GM21528 (cell line): ENCODE measurements at regions not wholly inside any gene's neighbourhood (a gene's known extent, or its start where the extent isn't known, plus 50 kb on each side); places are given as distances from the start of the nearest gene placed in this dataset.

ENCODE experiments used
- ATAC-seq: cut with Tn5 transposase; IDR thresholded peaks from one replicate; pipeline ENCODE4 v1.9.1; 2021; ENCODE audit warnings: mild to moderate bottlenecking, moderate library complexity; ENCODE audit not compliant: unreplicated experiment, low FRiP score

DNA sequence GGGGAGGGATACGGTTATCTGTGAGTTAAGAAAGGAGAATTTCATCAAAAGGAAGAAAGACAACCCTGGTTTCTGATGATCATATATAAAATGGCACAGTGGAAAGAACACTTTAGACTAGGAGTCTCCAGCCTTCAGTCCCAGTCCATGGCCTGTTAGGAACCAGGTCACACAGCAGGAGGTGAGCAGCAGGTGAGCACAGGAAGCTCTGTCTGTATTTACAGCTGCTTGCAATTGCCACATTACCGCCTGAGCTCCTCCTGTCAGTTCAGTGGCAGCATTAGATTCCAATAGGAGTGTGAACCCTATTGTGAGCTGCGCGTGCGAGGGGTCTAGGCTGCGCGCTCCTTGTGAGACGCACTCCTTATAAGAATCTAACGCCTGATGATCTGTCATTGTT lies 137.9 kb downstream of the BTG1 start:
- no peak for ATAC-seq

DNA sequence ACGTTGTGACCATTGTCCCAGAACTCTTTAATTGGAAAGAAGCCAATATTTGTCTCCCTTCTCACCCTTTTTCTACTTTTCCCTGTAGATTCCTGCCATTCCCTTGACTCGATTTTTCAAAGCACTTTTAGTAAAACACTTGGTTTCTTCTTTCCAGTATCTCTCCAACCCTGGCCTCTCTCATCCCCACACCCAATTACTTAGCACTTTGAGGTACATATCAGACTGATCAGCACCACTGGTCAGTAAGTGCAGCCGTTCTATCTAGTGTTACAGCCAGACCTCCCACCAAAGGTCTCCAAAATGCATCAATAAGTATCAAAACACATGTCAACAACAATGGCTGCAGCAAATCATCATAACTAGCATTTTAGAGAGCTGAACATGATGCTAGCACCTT lies 141.9 kb downstream of the BTG1 start:
- no peak for ATAC-seq

DNA sequence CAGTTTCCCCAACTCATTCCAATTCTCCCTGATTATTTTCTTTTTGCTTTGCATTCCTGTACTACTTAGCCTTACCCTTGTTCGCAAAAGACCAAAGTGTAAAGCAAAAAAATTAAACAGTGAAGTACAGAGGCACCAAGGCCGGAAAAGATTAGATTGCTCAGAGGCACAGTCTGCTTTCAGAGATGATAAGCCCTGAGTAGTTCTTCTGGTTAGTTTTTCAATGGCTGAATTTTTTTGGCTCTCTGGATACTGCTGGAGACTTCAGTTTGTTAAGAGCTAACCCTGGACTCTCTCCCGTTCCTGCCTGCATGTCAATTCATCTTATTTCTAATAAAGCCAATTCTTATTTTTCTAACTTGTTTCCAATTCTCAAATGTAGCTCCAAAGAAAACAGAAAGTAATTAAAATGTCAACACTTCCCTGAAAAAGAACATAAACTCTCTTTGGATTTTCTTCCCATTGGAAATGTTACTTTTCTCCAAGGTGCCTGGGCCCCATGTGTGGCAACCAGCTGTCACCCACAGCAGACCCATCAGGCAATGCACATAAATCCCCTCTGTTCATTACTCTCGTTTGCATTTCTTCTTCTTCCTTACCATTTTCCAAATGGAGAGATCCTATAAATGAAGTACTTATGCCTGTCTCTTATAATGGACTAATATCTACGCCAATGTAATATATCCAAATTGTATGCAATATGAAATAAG lies 142.8 kb downstream of the BTG1 start:
- no peak for ATAC-seq

DNA sequence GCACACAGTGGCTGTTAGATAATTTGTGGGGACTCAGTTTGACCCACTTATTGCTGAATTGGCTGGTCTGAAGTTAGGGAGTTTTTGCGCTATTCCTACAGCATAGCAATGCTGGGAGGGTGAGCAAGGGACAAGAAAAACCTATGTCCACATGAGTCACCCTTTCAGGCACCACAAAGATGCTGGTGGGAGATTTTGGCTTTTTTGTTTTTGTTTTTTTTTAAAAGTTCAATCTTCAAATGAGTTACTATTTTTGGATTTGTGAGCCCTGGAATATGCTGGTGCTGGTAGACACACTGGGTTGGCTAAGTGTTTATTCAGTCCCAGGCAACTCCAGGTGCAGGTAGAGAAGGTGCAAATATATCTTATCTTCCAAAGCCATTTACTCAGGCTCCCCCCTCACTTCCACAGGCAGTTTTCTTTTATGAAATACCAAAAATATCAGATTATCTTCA lies 143.4 kb downstream of the BTG1 start:
- no peak for ATAC-seq

DNA sequence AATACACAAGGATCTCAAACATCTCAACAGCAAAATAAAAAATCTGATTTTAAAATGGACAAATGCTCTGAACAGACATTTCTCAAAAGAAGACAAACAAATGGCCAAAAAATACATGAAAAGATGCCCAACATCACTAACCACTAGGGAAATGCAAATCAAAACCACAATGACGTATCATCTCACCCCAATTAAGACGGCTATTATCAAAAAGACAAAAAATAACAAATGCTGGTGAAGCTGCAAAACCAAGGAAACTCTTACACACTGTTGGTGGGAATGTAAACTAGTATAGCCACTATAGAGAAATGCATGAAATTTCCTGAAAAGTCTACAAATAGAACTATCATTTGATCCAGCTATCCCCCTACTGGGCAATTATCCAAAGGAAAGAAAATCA lies 145.0 kb downstream of the BTG1 start:
- ATAC-seq, result no peak

DNA sequence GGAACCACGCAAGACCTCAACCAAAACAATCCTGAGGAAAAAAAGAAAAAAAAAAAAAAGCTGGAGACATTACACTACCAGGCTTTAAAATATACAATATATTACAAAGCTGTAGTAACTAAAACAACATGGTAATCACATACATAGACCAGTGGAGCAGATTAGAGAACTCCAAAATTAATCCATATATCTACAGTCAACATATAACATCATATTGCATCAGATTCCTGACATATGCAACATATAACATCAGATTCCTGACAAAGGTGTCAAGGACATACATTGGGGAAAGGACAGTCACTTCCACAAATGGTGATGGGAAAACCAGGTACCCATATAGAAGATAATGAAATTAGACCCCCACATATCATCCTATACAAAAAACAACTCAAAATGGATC lies 145.8 kb downstream of the BTG1 start:
- no peak for ATAC-seq

DNA sequence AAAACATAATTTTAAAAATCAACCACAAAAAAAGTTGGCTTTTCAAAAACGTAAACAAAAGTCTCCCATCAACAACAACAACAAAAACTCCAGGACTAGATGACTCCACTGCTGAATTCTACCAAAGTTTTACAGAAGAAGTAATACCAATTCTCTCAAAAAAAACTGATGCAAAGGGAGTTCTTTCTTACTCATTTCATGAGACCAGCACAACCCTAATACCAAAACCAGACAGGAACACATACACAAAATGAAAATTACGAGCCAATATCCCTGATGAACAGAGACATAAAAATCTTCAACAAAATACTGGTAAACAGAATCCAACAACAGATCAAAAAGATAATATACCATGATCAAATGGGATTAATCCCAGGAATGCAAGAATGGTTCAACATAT lies 147.3 kb downstream of the BTG1 start:
- ATAC-seq, result no peak

DNA sequence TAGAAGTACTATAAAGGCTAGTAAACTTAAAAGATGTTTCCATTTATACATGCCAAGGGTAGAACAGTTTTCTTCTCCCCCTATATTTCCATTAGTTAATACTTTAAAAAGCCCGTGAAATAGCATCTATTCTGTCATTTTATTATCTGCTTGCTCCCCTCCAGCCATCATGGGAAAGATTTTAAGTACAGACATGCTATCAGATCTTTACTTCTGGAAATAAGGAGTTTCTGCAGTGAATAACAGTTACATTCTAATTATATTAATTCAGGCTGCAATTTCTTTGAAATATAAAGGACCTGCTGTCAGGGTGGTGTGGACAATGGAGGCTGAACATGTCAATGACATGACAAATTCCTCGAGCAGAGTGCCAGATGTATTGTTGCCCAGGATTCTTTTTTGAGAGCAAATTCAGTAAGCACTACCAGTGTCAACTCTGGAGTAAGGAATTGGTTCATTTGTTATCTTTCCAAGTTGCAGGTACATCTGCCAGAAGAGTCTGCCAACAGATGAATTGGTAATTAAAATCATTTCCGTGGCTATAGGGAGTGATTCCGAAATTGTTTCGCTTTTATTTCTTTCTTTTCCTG lies 151.3 kb downstream of the BTG1 start:
- ATAC-seq, result no peak

DNA sequence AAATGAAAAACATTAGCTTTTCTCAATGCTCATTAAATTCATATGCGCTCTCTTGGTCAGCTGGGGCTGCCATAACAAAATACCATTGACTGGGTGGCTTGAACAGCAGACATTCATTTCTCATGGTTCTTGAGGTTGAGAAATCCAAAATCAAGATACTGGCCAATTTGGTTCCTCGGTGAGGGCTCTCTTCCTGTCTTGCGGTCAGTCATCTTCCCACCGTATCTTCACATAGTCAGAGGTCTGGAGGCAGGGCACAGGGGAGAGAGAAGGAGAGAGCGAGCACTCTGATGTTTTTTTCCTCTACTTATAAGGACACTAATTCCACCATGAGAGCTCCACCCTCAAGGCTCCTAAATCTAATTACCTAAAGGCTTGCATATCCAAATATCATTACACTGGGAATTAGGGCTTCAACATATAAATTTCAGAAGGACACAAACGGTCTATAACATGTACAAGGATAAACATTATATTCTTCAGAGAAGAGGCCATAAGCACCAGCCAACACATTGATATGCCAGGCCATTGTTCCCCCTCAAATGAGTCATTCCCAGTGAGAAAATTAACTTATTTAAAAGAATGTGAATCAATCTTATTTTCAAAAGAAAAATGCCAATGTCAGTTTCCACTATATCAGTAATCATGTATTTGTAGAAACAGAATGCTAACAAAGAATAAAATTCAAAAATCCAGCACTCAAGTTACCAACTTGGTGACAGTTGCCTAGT lies 152.2 kb downstream of the BTG1 start:
- ATAC-seq, result no peak

DNA sequence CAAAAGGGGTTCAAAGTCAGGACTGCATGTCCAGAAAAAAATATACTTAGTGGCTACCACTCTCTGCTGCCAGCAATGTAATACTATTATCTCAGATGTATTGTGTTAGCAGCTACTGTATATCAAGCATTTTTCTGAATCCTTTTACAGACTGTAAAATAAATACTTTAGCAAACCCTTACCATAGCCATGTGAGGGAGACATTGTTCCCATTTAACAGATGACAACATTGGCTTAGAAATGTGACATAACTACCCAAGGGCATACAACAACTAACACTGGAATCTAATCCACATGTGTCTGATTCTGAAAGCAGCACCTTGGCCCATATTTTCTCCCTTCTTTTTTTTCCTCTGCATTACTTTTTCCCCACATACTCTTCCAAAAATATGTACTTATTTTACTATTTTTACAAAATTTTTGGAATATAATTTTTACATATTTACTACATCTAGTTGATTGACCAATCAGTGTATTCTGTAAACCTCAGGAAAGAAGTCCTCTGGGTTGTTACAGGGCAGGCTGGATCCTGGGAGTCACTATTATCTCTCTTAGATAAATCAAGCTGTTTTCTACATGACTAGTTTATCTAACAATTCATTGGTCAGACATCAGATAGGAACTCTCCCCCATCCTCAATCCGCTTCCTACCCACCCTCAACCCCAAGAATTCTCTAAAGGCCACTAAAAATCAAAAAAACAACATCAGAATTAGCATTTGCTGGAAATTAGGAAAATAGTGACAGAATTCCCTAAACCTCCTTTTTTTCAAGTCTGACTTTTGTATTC lies 154.1 kb downstream of the BTG1 start:
- ATAC-seq, result no peak

DNA sequence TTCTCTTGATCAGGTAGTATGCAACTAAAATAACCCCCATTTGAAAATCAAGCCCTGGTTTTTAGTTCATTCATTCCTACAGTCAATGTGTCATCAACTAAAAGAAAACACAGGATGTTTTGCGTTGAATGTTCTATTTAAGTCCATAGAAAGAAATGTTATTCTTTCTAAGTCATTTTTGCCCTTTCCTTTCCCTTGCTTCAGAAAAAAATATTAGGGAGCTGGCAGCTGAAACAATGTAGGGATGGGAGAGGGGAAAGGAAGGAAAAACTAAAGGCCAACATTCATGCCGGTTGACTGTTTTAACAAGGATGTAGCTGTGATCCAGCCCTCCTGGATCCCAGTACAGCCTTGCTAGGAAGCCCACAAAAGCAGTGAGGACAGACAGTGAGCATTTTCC lies 155.1 kb downstream of the BTG1 start:
- ATAC-seq, result no peak

DNA sequence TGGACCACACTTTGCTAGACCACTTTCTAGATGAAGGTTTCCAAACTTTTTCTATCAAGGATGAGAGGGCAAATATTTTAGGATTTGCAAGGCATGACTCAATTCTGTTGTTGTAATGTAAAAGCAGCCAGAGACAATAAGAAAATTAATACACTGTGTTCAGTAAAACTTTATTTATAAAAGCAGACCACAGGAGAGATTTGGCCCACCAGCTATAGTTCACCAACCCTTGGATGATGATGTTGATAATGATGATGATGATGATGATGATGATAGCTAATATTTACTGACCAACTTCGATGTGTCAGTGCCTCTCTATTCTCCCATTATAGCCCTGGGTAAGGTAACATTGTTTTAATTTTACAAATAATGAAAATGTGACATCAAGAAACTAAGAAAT lies 156.5 kb downstream of the BTG1 start:
- ATAC-seq, result no peak

DNA sequence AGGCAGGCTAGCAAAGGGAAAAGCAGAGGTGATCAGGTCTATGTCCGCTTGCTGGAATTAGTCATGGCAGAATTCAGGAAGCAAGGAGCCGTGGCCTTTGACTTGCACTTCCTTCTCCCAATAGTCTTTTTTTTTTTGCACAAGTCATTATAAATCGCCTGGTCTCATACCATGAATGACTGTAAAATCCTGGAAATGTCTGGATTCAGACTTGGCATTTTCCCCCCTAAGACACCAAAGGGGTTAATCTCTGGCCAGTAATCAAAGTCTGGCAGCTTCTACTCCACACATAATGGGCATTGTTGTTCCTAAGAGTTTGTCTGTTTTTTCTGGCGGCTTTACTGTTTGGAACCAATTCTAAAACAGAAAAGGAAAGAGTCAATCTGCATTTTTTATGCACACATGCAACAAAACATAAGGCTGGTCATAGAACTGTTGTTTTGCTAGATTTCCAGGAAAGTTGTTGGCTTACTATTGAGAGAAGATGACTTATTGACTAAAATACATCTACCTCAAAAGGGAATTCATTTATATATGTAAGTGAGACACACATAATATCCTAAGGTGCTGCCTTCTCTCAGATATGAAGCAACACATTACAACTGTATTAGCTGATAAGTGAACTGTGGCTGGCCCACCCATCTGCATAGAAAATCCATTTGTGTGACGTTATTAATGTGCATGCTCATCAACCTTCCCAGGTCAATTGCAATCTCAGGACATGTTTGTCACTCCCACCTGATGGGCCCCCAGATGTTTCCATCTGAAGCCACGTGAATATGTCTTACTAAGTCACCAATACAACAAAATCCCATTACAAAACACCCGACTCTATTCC lies 157.3 kb downstream of the BTG1 start:
- ATAC-seq, result no peak

DNA sequence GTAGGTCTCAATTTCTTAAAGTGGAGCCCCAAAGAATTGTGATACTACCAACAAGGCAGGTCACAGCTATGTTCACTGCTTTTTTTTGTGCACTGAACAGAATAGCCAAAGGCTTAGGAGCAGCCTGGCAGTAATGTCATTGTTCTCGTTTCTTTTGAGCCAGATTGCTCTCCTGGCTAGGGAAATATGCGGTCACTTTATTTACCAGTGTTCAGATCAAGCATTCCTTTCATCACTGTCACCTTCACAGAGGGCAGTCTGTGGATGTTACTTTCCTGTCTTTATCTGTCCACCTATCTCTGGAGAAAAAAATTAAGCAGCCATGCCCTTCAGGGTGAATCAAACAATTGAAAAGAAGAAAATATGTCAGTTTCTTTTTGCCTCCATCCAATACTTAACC lies 159.6 kb downstream of the BTG1 start:
- ATAC-seq, result no peak

DNA sequence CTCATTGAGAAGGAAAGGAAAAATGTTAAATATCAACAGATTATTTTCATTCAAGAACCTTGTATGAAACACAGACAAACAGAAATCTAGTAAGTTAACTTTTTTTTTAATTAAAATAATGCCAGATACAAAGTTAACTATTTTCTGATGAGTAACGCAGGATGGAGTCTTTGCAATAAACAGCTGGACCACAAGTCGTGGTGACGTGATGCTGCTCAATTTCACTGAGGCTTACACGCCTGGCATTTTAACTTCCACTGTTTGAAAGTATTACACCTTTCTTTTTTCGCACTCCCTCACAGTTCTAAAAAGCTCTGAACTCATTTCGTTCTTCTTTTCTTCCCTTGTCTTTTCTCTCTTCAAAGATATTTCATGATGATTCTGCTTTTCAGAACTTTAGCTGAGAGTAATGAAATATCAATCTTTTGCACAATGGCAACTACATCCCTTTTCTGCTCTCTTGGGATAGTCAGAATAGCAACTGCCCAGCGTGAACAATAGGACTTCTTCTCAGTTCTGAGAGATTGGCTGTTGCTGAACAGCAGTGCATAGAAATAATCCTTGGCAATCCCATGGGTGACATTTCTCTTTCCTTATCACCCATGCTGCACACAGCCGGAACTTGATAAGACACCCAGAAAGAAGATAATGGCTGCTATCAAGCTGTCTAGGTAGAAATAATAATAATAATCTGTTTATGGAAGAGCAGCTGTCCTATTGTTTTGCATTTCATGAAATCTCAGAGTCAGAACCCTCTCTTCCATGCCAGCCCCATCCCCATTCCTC lies 160.5 kb downstream of the BTG1 start:
- no peak for ATAC-seq

DNA sequence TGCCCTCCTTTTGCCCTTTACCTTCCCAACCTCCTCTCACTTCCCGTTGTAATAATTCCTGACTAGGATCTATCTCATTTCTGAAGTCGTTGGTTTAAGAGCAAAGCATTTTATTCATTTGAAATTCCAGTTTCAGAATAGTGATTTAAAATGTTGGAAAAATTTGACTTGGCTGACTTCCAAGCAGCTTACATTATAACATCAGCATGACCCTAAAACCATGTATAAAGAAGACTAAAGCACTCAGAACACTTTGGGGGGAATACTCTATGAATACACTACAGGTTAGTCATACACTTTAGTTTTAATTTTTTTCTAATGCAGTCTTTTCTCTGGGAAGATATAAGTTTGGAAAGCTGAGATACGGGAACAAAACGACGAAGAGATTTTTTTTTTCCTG lies 161.1 kb downstream of the BTG1 start:
- ATAC-seq, result no peak

DNA sequence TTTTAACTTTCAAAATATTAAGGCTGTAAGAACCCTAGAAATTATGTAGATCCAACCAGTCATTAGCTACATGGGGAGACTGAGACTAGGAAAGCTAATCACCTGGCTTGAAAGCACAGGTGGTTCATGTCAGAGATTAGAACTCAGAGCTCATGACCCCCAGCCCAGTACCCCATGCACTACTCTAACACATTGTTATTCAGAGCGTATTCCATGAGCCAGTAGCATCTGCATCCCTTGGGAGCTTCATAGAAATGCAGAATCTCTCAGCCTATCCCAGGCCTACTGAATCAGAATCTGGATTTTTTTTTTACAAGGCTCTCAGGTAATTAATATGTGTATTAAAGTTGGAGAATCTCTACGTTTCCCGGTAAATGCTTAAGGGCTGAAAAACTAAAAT lies 161.7 kb downstream of the BTG1 start:
- ATAC-seq, result no peak

DNA sequence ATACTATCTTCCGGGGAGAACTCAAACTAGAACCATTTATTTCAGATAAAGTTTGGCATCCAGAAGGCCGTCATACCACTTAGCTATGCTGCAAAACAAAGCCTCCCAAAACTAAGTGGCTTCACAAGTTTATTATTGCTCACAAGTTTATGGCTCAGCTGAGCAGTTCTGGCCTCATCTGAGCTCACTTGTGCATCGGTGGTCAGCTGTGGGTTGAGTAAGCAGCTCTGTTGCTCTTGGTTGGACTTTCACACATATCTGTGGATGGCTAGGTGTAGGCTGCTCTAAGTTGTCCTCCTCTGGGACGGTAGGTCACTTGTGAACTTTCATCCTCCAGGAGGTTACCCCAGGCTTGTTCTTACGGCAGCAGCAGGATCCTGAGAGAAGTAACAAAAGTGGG lies 162.7 kb downstream of the BTG1 start:
- no peak for ATAC-seq

DNA sequence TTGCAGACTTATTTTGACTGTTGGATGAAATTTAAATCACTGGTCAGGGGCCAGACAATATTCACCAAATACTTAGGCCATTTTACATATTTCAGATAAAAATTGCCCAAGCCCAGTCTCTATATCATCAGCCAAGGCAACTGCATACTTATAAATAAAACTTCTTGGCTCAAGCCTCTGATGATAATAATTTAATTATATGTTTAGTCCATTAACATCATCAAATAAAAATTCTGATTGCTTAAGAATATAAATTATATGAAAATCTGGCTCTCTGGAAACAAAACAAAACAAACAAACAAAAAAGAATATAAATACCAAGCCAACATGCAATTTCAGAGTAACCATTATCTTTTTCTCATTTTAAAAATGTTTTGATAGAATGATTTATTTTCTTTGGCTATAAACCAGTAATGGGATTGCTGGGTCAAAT lies 165.2 kb downstream of the BTG1 start:
- no peak for ATAC-seq
